ENCODE measurements at regions not wholly inside any gene's neighbourhood (a gene's known extent, or its start where the extent isn't known, plus 50 kb on each side); places are given as distances from the start of the nearest gene placed in this dataset.

DNA sequence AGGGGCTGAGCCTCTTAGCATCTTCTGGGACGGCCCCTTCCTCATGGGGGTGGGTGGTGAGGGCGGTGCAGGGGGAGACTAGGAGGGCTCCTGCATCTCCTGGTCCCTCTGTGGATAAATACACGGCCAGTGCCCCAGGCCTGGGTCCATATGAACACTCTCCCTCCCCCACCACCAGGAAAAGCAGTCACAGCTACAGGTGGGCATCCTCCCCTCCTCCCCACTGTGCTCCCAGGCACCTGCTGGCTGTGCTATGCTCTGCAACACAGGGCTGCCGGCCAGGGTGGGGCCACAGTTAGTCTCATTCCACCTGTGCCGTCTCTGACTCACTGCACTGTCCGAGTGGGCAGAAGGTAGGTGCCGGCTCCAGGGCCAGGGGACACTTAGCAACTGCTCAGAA, 87.3 kb upstream of the INSIG1 start:
- H3K4me3 ChIP-seq (ENCODE audit: low read depth, low read length): no peak overlapping the region
- TF ChIP-seq, protein P1, sequence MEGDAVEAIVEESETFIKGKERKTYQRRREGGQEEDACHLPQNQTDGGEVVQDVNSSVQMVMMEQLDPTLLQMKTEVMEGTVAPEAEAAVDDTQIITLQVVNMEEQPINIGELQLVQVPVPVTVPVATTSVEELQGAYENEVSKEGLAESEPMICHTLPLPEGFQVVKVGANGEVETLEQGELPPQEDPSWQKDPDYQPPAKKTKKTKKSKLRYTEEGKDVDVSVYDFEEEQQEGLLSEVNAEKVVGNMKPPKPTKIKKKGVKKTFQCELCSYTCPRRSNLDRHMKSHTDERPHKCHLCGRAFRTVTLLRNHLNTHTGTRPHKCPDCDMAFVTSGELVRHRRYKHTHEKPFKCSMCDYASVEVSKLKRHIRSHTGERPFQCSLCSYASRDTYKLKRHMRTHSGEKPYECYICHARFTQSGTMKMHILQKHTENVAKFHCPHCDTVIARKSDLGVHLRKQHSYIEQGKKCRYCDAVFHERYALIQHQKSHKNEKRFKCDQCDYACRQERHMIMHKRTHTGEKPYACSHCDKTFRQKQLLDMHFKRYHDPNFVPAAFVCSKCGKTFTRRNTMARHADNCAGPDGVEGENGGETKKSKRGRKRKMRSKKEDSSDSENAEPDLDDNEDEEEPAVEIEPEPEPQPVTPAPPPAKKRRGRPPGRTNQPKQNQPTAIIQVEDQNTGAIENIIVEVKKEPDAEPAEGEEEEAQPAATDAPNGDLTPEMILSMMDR (conservative IDR thresholded peaks at IDR 0.05; ENCODE audit: low read depth, low read length): peak; percentile 8
- no peak for DNase-seq (ENCODE audit: low read depth)

DNA sequence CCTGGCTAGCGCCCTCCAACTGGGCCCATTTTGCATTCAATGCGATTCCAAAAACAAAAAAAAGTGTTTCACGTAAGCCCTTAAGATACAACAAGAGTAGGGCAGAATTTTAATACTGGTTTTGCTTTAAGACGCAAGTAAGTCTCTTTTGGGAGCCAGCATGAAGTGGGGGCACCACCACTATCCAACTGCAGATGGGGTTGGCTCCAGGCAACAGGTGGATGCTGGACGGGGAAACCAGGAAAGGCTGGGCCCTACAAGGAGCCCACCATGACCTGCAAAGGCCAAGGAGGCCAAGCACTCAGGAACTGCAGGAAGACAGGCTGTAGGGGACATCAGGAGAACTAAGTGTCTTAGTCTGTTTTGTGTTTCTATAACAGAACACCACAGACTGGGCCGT, 86.5 kb upstream of the INSIG1 start:
- DNase-seq (ENCODE audit: low read depth): no peak
- no peak overlapping the region for H3K4me3 ChIP-seq (ENCODE audit: low read depth, low read length)
- TF ChIP-seq, protein P1 (conservative IDR thresholded peaks at IDR 0.05; ENCODE audit: low read depth, low read length): no peak

DNA sequence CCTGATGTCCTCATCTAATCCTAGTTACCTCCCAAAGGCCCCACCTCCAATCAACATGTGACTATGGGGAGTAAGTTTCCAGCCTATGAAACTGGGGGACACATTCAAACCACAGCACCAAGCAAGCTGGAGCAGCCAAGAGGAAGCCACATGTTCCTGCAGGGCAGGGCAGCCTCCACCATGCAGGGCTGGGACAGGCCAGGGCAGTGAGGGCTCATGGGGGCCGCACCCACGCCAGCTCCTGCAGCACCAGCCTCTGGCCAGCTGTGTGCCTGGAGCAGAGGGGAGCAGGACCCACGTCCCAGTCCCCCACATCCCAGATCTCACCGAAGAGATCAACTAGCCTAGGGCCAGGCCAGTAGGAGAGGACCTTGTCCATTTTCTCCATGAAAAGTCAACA, 85.9 kb upstream of the INSIG1 start:
- H3K4me3 ChIP-seq (ENCODE audit: low read depth, low read length): no peak overlapping the region
- TF ChIP-seq, protein P1 (conservative IDR thresholded peaks at IDR 0.05; ENCODE audit: low read depth, low read length): no peak
- no peak for DNase-seq (ENCODE audit: low read depth)

DNA sequence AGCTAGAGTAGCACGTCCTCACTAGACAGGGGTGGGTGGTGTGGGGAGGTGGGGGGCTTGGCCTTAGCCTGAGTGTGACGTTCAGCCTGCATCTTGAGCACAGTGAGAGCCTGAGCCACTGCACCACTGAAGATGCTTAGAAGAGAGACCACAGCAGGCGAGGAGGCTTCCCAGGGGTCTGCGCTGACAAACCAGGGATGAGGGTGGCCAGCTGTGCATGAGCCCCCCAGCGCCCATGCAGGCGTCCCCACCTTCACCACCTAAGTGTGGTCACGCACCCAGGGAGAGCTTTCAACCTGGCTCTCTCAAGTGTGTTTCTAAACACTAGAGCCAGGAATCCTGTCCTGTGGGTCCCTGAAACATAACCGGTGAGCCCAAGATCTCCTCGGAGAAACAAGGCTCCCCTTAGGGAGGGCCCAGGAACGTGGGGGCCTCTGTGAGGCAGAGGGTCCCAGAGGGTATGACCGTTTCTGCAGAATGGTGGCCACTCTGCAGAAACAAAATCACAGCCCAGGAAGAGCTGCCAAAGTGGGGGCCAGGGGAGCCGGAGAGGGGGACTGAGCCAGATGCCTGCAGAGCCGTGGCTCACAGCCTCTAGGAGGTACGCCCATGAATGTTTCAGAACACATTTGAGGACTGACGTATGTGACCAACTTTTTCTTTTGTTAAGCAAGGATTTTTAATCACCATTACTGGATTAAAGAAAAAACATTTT, 85.2 kb upstream of the INSIG1 start:
- no peak overlapping the region for H3K4me3 ChIP-seq (ENCODE audit: low read depth, low read length)
- TF ChIP-seq, protein P1 (conservative IDR thresholded peaks at IDR 0.05; ENCODE audit: low read depth, low read length): no peak
- no peak for DNase-seq (ENCODE audit: low read depth)

DNA sequence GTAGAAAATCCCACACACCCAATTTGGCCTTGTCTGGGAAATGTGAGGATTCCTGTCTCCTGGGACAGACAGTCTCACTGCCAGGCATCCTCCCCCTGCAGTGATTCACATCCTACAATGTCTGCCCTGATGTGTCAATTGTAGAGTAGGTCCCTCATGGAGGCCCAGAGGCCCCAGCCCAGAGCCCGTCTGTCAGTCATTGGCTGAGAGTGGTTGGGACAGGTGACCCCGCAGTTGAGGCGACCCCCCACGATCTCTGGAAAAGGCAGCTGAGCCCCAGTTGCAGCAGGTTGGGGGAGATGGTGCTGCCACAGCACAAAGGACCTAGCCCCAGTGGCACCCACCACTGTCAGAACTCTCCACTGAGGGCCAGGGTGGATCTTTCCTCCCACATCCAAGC, 84.3 kb upstream of the INSIG1 start:
- TF ChIP-seq, protein P1 (conservative IDR thresholded peaks at IDR 0.05; ENCODE audit: low read depth, low read length): no peak
- DNase-seq (ENCODE audit: low read depth): no peak
- H3K4me3 ChIP-seq (ENCODE audit: low read depth, low read length): no peak overlapping the region

DNA sequence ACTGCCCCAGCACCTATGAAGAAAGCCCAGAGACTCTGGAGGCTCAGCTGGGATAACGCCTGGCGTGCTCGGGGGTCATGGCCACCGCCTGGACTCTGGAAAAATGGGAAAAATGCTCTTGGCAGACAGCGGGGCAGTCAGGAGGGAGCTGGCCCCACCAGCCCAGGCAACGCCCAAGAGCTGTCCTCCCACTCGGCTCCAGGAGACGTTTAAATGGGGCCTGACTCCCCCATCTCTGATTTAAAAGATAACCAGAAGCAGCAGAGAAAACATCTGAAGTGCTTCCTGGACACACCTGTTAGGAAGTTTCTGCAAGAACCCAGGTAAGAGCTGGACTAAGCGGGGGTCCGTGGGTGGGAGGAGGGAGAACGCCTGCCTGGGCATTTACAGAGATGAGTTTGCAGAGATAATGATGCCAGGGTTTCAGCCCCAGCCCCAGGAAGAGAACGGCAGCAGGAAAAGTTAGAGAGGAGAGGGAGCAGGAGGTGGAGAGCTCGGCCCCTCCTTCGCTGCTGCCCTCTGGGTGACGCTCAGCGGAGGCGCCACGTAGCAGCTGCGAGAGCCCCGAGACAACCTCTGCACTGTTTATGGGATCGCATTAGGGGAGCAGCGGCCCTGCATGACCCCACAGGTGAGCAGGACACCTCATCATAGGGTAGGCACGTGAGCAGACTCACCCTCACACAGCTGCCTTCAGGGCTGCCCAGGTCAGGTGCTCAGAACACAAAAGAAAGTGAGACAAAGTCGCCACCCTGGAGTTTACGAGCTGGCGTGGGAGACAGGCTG, 83.5 kb upstream of the INSIG1 start:
- H3K4me3 ChIP-seq (ENCODE audit: low read depth, low read length): peak overlapping the region; percentile 65
- TF ChIP-seq, protein P1 (conservative IDR thresholded peaks at IDR 0.05; ENCODE audit: low read depth, low read length): no peak
- DNase-seq (ENCODE audit: low read depth): no peak
